Embryonic facial prominence (tissue), 1 donor: ENCODE measurements at regions not wholly inside any gene's neighbourhood (a gene's known extent, or its start where the extent isn't known, plus 50 kb on each side); places are given as distances from the start of the nearest gene placed in this dataset.

Experiments
- DNase-seq: peaks from one replicate; pipeline ENCODE4 v3.0.0-alpha.2; 2016; ENCODE audit errors: extremely low spot score

DNA sequence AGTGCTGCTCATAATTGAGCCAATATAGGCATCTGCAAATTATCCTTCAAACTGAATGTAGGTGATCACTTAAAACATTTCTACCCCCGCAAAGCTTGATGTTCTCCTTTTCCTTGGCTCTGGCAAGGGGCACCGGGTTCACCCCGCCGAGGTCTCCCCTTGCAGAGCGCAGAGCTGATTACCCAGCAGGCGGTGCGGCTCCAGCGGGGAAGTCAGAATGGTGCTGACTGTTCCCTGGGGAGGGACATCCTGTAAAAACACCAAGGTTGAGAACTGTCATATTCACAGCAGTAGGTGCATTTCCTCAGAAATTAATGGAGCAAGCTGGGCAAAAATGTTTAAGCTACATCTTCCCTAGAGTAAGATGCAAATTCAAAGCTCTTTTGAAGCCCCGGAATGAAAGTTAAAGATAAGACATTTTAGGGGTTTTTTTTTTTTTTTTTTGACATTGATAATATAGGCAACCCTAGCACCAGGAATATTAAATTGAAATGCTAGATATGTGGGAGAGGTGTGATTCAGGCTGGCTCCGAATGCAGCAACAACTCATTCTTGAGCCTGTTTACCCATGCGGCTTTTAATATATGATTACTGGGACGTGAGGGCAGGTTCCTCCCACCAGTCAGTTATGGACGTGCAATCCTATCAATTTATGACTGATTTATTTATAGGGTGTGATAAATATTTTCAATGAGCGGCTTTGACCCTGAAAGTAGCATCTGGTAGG is 767.3 kb upstream of the TENM3 start:
- DNase-seq = no peak

DNA sequence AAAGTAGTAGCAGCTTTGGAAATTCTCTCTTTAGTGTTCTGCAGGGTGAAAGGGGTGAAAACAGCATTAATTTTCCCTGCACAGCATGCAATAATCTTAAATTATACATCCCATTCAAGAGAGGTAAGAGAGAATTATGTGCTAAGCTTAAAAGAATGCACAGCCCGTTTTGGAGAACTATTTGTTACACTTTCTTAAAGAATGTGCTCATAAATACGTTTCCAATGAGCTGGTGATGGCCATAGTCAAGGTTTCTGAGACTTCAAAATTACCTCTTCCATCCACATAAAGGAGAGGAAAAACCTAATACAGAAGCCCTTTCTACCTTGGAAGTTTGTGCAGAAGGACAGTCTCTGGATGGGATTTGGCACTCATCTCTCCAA is 766.7 kb upstream of the TENM3 start:
- DNase-seq = no peak

DNA sequence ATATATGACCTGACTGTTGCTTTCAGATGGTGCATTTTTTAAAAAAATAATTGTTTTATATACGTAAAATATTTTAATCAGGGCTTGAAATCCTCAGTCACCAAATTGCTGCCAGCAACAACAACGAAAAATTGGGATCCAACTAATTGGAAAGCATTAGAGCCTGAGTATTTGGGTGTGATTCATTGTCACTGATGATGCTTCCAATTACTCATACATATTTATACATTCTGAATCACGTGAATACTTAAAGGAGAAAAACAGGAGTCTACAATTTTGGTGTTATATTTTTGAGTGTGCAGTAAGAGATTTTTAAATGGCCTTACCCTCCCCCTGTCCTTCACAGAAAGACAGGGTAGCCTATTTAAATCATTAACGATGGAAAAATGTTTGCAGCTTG is 765.6 kb upstream of the TENM3 start:
- DNase-seq = no peak

DNA sequence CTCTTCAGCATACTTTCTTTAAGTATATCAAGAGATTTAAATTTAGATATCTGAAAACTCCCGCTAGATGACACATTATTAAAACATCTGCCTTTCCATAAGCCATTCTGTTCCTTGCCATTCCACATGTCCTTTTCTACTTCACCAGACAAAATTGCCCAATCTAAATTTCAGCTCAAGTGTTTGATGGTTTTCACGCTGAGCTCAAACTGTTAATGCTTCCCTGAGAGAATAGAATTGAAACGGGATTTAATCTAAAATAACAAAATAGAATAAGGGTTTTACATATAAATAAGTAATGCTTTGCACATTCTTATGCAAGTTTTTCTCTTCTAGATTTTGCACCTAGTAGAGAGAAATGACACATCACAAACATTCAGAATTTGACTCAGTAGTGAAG is 764.5 kb upstream of the TENM3 start:
- no peak for DNase-seq

DNA sequence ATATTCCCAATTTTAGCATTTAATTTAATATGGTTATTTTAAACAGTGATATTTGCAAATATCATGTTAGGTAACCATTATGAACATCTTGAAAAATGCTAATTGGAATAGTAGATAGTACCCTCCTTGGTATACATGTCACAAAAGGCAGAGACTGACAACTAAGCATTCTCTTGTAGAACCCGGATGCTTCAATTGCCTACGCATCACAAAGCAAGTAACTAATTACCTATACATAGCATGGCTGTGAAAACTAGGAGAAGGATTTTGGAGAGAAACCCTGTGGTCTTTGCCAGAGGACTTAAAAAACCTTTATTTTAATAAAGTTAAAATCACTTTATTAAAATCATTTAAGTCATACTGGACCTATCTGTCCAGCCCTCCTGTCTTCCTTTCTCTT is 764.1 kb upstream of the TENM3 start:
- DNase-seq = no peak

DNA sequence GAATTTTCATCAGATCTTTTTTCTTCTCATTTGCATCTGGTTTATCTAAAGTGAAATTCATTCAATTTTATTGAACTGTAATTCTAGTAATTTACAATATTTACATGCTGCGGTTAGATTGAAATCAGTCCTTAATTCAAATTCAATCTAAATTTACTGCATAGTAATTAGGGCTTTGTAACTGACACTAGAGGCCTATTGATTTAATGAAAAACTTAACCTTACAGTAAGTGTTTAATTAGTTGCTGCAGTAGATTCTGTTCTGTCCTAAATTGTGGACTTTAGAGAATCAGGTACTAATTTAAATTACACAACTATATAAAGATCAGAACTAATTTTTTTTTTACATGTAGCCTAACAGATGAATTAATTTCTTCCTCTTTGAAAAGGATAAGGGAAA is 758.8 kb upstream of the TENM3 start:
- DNase-seq = no peak

DNA sequence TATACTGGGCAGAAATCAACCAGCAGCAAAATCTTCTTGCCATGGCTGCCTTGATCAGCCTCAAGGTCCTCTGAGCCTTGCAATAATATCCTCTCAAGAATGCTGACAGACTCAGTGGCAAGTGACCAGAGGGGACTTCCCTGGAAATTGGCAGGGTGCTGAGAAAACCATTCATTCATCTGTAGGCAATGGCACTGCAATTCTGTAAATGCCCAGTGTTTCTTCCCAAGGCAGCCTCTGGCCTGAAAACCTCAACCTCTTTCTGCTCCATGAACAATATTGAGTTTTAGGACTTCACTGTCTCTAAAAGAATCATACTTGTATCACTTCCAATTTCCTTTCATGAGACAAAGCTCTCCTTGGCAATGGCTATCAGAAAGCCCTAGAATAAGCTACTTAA is 754.3 kb upstream of the TENM3 start:
- DNase-seq = no peak

DNA sequence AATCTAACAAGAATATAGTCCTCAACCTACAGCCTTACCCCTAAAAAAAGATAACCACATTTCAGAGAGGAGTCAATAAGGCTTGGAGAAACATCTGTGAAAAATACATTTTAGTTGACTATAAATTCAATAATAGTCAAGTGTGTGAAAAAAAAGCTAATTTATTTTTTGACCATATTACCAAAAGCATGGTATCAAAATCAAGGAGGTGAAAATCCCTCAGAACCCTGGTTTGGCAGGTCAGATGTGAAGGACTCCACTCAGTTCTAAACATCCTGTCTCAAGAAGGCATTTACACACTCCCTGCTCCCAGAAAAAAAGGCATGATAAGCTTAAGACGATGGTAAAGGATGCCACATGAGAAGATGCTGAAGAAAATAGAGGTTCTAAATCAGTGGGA is 745.1 kb upstream of the TENM3 start:
- DNase-seq = no peak

DNA sequence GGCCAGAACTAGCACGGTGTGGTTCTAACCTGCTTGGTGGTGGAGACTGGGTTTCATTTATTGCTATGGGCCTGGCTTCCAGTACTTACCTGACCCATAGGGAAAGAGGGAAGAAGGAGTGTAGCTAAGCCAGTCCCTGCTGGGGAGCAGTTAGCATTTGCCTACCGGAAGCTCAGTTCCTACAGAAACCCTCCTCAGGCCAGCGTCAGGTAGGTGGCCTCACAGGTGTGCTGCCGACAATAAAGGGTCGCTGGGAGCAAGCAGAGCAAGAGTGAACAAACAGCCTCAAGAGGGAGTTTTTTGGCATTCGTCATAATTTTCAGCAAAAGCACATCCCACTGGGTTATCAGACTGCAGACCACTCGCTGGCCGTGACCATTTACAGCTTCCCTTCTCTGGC is 740.6 kb upstream of the TENM3 start:
- DNase-seq = no peak

DNA sequence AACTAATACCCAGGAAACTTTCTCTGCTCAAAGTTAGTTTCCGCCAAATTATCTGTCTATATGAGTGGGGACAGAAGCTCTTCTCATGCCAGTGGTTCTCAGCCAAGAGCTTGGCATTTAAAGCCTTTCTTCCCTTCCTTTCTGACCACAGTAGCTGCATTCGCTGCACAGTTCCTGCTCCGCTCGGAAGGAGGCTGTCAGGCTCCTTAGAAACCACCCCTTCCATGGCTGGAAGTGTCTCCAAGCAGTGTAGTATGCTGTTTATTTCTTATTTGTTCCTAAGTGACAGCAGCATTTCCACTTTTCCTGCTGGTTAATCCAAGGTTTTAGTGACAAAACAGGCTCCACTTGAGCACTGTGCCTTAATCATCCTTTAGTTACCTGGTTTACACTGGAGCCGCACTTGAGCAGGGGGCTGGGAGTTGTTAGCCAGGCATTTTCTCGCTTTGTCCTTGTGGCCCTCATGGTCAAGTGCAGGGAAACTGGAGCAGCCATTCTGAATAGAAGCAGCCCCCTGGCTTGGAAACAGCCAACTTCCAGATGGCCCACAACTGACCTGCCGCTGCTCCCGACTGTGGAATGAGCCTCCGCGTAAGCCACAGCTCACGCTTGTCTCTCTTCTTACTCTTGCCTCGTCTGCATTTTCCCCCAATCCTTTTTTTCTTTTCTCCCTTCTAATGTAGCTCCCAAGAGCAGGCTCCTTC is 739.4 kb upstream of the TENM3 start:
- no peak for DNase-seq

DNA sequence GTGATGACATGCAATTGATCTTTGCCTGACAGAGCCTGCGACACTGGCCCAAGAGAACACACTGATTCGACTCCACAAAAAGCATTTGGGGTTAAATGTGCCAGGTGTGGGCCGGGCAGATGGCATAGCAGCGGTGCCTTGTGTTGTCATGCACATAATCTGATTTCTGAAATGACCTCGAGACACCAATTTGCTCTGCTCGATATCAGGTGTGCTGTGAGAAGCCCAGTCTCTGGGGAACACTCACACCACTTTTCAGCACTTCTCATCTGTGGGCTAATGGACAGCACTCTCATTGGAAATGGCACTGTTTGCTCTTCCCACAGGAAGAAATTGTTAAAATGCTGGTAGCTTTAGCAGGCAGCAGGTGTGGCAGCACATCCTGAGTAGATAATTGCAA is 738.3 kb upstream of the TENM3 start:
- DNase-seq = no peak

DNA sequence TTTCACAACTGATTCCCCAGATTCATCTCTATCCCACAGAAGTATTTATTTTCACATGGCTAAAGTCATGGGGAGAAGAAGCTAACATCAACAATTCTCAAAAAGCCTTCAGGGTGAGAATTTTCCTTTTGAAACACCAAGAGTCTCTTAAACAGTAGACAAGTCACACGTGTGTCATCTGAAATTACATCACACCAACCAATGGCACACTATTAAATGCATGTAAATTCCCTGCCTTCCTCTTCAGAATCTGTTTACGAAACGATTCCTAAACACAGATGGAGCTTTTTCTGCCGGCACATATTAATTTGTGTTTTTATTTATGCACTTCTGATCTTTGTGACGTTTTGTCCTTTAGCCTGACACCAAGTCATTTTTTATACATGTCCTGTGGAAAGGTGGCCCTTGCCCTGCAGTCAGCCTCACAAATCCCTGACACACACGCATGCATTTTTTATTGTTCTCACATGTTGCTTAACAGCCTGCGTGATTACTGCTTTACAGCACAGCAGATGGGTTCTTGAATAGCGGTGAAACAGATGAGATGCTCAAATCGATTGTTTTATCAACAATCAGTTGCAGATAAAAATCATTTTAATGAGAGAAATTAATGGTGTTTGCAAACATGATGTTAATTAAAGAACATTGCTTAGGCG is 735.9 kb upstream of the TENM3 start:
- DNase-seq = no peak

DNA sequence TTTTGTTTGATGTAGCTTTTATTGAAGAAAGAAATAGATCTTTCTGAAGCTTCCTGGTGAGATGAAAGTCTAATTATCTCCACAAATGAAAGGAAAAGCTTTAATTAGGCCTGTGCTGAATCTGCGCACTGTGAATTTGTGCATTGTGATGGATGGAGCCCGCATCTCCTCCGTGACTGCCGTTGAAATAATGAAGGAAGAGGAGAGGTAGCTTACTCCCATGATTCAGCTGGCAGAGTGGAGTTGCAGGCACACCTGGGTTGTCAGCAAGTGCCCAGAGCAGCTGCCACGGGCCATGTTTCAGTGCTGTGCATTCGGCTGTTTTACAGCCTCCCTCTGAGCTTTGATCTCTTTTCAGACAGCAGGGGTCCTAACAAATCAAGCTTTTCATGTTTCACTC is 735.3 kb upstream of the TENM3 start:
- DNase-seq = no peak

DNA sequence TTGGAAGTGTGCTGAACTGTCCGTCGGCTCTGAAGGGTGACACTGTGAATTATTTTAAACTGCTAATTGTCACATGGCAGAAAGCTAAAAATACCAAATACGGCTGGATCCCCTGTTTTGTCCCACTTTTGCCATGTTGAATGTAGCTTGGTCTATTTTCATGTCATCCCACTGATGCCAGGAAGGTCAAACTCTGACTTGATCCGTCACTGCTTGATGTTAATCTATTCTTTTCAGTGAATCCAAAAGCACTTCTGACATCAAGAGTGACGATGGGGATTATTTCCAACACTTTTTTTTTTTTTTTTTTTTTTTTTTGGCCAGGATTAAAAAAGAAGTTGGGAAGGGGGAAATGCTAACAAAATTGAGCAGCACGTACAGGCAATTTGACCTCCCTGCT is 734.6 kb upstream of the TENM3 start:
- no peak for DNase-seq

DNA sequence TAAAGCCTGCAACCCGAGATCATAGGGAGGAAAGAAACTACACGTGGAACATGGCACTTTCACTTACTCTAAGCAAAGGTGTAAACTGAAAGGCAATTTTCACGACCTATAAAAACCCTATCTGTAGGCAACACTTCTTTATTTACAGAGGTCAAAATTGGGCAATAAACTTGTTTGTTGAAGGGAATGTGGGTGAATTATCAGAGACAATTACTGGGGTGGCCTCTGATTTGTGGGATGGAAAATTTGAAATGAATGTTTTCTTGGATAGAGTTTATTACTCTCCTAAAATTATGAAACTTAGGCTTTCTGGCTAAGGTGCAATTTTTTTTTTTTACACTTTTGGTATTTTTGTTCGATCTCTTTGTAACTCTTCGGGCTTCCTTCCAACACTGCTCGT is 734.1 kb upstream of the TENM3 start:
- DNase-seq = no peak

DNA sequence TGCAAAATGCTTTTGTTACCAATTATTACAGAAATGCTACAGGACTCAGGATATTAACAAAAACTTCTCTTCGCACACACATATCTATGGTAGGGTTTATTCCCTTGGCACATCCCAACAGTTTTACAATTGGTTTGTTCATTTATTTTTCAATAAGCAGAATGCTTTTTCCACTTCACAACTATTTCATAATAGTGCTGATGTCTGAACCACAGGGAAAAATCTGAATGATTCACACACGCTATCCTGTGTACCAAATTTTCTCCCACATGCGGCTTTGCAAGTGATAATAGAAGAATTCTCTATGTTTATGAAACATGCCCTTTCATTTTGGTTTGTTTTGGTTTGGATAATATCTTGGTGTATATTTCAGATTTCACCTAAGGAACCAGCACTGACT is 725.7 kb upstream of the TENM3 start:
- DNase-seq = no peak

DNA sequence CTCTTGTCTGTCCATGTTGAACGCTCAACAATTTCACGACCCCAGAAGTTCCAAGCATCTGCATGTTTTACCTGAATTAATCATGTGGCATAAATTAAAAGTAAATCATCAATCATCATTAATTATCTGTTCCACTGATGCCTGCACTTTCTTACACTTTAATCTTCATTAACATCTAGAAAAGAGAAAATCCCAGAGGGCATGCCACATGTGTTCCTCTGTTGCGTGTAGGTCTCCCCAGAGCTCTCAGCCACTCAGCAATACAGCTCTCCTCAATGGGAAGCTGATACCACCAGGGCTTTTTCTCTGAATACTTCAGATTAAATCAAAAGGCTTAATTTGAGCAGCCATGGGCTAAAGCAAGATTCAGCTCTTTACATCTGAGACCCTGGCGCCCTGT is 722.4 kb upstream of the TENM3 start:
- DNase-seq = no peak

DNA sequence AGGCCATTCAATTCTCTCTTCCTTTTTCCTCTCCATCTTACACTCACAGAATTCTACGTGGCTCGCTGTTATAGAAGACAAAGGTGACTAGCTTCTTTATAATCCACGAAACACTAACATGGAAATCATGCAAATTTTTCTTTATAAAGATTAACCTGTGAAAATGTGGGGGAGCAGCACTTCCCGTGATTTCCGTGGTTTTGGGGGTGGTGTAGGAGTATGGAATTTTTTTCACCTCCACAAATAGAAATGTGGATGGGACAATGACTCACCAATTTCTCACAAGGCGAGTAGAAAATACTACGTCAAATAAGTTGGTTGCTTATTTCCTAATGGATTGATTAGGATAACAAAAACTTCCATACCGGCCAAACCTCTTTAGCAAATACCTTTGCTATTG is 719.2 kb upstream of the TENM3 start:
- DNase-seq = no peak

DNA sequence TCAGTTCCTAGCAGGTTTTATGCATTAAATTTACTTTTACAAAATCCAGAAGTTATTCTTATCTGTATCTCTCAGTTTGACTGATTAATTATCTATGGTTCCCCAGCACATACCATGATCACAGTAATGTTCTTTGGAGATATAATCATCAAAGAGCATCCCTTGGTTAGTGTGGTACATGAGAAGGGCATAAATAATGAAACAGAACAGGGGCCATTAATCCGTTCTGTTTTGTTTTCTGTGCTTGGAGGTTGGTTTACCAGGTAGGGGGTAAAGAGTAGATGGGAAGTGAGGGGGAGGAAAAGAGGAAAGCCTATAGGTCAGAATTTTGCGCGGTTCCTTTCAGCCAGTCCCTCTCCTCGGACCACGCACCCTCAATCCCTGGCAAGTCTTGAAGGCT is 718.7 kb upstream of the TENM3 start:
- DNase-seq = no peak

DNA sequence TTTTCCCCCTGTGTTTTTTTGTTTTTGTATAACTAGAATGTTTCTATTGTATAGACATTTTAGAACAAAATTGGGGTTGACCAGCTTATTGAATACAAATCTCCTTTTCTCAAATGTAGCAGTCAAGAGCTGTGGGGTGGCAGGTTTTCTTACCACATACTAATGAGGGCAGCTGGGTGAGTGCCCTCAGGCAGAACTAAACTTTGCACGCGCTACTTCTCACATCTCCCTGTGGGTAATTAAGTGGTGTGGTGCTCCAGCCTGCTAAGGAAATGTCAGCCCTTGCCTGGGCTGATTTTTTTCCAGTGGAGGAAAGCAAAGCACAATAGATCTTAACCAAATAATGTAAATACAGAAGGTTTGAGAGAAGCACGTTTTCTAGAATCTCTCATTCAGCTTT is 717.6 kb upstream of the TENM3 start:
- no peak for DNase-seq

DNA sequence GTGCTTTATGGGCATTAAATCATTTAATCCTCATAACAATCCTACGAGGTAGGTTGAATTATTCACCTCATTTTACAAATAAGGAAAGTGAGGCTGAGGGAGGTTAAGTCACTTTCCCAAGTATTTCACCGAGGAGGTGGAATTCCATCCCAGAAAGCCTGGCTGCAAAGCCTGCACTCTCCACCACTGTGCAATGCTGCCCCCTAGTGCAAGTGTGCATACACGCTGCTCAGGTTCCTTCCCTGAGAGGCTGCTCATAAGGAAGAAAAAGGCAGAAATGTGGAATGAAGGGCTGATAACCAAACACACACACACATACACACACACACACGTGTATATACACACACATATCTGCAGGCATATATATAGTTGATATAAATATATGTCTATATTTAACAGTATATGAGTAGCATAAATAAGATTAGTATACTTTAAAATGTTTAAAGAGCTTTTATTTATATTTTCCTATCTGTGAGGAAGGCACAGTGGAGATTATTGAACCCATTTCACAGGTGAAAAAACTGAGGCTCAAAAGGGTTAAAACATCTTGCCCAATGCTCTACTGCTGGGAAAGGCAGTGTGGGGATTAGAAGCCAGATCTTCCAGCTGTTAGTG is 714.5 kb upstream of the TENM3 start:
- no peak for DNase-seq

DNA sequence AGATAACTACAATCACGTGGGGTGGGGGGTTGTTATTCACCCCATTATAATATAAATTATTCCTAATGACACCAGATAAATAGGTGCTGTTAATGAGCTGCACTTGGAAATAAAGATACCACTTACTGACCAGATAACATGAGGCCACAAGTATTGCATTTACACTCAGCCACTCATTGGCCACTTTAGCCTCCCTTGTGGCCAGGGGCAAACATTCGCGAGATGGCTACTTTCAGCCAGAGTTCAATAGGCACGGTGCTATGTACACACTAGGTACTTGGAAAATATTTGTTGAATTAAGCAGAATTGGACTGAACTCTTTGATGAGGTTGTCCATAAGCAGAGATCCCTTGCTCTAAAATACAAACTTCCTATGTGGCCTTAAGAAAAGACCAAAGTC is 713.7 kb upstream of the TENM3 start:
- no peak for DNase-seq

DNA sequence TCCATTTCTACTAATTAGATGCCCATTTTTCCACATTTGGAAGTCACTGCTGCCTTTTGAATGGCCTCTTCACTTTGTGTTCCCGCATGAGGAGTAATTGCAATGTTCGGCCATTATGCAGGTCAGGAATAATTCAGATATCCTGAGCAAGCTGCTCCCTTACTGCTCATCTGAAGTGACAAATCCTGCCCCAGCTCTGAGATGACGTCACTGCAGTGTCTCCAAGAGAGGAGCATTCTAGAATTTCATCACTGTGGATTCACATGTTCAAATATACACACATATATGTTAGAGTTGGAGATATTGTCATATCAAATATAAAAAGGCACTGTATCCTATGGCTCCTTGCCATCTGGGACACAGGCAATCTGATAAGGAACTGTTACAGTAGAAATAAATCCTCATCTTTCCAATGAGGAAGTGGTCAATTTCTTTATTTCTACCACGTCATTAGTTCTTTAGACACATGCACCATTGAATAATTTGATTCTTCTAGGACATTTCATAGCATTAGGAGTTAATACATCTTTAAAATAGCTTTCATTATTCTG is 706.9 kb upstream of the TENM3 start:
- no peak for DNase-seq
